IMR-90 (cell line): ENCODE measurements at regions not wholly inside any gene's neighbourhood (a gene's known extent, or its start where the extent isn't known, plus 50 kb on each side); places are given as distances from the start of the nearest gene placed in this dataset.

Experiments
- CEBPB ChIP-seq: IDR thresholded peaks from 2 replicates; pipeline ENCODE4 v1.6.1; 2012; ENCODE audit warnings: low read depth, low read length, improper control_type of control experiment
- FOS ChIP-seq: fragments of 150-350 bp; IDR thresholded peaks from 2 replicates; pipeline ENCODE4 v1.6.1; 2016; ENCODE audit warnings: low read depth, low read length
- POLR2A ChIP-seq: IDR thresholded peaks from 2 replicates; pipeline ENCODE4 v1.6.1; 2012; ENCODE audit warnings: mild to moderate bottlenecking, low read depth, low read length
- RAD21 ChIP-seq: IDR thresholded peaks from 2 replicates; pipeline ENCODE4 v1.6.1; 2012; ENCODE audit warnings: low read length, improper control_type of control experiment
- RCOR1 ChIP-seq: IDR thresholded peaks from 2 replicates; pipeline ENCODE4 v1.6.1; 2012; ENCODE audit warnings: mild to moderate bottlenecking, low read length, improper control_type of control experiment; ENCODE audit not compliant: insufficient replicate concordance
- TF ChIP-seq, protein P1 (sequence below): conservative IDR thresholded peaks from 2 replicates; pipeline ENCODE4 v1.5.1; 2012; ENCODE audit warnings: mild to moderate bottlenecking, low read depth, low read length, improper control_type of control experiment

DNA sequence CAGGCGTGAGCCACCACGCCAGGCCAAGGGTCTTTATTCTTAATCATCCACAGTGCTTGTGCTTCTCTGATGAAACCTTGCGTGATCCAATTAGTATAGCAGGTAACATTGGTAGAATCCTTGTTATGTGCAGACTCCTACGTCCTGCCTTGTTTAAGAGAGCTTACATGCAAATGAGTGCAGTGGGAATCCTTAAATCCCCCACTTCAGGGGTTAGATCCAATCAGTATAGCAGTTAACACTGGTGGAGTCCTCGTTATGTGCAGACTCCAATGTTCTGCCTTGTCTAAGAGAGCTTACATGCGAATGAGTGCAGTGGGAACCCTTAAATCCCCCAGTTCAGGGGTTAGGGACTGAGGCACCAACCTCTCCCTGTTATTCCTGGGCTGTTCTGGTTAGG is 193.4 kb downstream of the SEMA6A start:
- TF ChIP-seq, protein P1, sequence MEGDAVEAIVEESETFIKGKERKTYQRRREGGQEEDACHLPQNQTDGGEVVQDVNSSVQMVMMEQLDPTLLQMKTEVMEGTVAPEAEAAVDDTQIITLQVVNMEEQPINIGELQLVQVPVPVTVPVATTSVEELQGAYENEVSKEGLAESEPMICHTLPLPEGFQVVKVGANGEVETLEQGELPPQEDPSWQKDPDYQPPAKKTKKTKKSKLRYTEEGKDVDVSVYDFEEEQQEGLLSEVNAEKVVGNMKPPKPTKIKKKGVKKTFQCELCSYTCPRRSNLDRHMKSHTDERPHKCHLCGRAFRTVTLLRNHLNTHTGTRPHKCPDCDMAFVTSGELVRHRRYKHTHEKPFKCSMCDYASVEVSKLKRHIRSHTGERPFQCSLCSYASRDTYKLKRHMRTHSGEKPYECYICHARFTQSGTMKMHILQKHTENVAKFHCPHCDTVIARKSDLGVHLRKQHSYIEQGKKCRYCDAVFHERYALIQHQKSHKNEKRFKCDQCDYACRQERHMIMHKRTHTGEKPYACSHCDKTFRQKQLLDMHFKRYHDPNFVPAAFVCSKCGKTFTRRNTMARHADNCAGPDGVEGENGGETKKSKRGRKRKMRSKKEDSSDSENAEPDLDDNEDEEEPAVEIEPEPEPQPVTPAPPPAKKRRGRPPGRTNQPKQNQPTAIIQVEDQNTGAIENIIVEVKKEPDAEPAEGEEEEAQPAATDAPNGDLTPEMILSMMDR, result no peak
- TF ChIP-seq RAD21, result no peak
- TF ChIP-seq POLR2A, result no peak
- no peak for TF ChIP-seq RCOR1
- TF ChIP-seq CEBPB, result no peak
- no peak for TF ChIP-seq FOS
